Mesenchymal stem cell (in vitro differentiated cells and primary cell): ENCODE measurements at regions not wholly inside any gene's neighbourhood (a gene's known extent, or its start where the extent isn't known, plus 50 kb on each side); places are given as distances from the start of the nearest gene placed in this dataset.

Source experiments
- DNase-seq: peaks from one replicate; pipeline ENCODE4 v3.0.0-alpha.2; 2013
- H2AFZ ChIP-seq: one replicate; pipeline ENCODE4 v1.6.1; 2013; ENCODE audit warnings: low read depth, mild to moderate bottlenecking, control low read depth, inconsistent platforms, low read length, moderate library complexity
- H2AK5ac ChIP-seq: 2 replicates; pipeline ENCODE4 v1.6.1; 2013; ENCODE audit warnings: low read length, moderate library complexity, mild to moderate bottlenecking, inconsistent platforms; ENCODE audit not compliant: severe bottlenecking
- H2BK120ac ChIP-seq: one replicate; pipeline ENCODE4 v1.6.1; 2013; ENCODE audit warnings: low read depth, mild to moderate bottlenecking, inconsistent platforms, low read length, moderate library complexity
- H2BK12ac ChIP-seq, 2 experiments: one replicate each; pipeline ENCODE4 v1.6.1; 2013; ENCODE audit warnings: inconsistent platforms in 2 of 2, low read length in 2 of 2, mild to moderate bottlenecking in 2 of 2, moderate library complexity in 2 of 2, control low read depth in 1 of 2
- H2BK15ac ChIP-seq: one replicate; pipeline ENCODE4 v1.6.1; 2013; ENCODE audit warnings: mild to moderate bottlenecking, low read depth, inconsistent platforms; ENCODE audit not compliant: poor library complexity, severe bottlenecking
- H2BK5ac ChIP-seq: 2 replicates; pipeline ENCODE4 v1.6.1; 2013; ENCODE audit warnings: low read depth, mild to moderate bottlenecking, low read length, control low read depth, inconsistent platforms; ENCODE audit not compliant: poor library complexity, severe bottlenecking
- H3K14ac ChIP-seq, 2 experiments: one replicate each; pipeline ENCODE4 v1.6.1; 2013; ENCODE audit warnings: inconsistent platforms in 2 of 2, low read length in 2 of 2, control low read depth in 1 of 2, mild to moderate bottlenecking in 1 of 2, moderate library complexity in 1 of 2
- H3K18ac ChIP-seq, 2 experiments: one replicate each; pipeline ENCODE4 v1.6.1; 2013; ENCODE audit warnings: inconsistent platforms in 2 of 2, low read length in 2 of 2, control low read depth in 1 of 2, low read depth in 1 of 2, mild to moderate bottlenecking in 1 of 2
- H3K23ac ChIP-seq, 2 experiments: one replicate each; pipeline ENCODE4 v1.6.1; 2013; ENCODE audit warnings: inconsistent platforms in 2 of 2, low read length in 2 of 2, mild to moderate bottlenecking in 2 of 2, moderate library complexity in 2 of 2, control low read depth in 1 of 2
- H3K27ac ChIP-seq: 2 replicates; pipeline ENCODE4 v1.5.1; 2013; ENCODE audit warnings: mild to moderate bottlenecking, moderate library complexity, low read length, control low read depth, inconsistent platforms; ENCODE audit not compliant: poor library complexity, severe bottlenecking
- H3K27me3 ChIP-seq, 2 experiments: 2 replicates each; pipeline versions ENCODE4 v1.6.1 to v1.7.0; 2013; ENCODE audit warnings: low read length in 2 of 2, mild to moderate bottlenecking in 2 of 2, moderate library complexity in 2 of 2, control low read depth in 1 of 2, inconsistent platforms in 1 of 2; ENCODE audit not compliant: control insufficient read depth in 1 of 2, insufficient read depth in 1 of 2
- H3K36me3 ChIP-seq, 2 experiments: 2 replicates each; pipeline versions ENCODE4 v1.6.1 to v1.7.0; 2013; ENCODE audit warnings: low read length in 2 of 2, control low read depth in 1 of 2, inconsistent platforms in 1 of 2, low read depth in 1 of 2, mild to moderate bottlenecking in 1 of 2; ENCODE audit not compliant: insufficient read depth in 2 of 2, control insufficient read depth in 1 of 2
- H3K4ac ChIP-seq, 2 experiments: one replicate each; pipeline ENCODE4 v1.6.1; 2013; ENCODE audit warnings: inconsistent platforms in 2 of 2, low read length in 2 of 2, mild to moderate bottlenecking in 2 of 2, moderate library complexity in 2 of 2, control low read depth in 1 of 2, low read depth in 1 of 2
- H3K4me1 ChIP-seq: 2 replicates; pipeline ENCODE4 v1.6.1; 2013; ENCODE audit warnings: low read depth, low read length, control low read depth; ENCODE audit not compliant: control insufficient read depth, insufficient read depth
- H3K4me2 ChIP-seq: 2 replicates; pipeline ENCODE4 v1.6.1; 2013; ENCODE audit warnings: low read length, mild to moderate bottlenecking, inconsistent platforms; ENCODE audit not compliant: poor library complexity, severe bottlenecking
- H3K4me3 ChIP-seq, 2 experiments: 2 replicates each; pipeline versions ENCODE4 v1.5.1 to v1.7.0; 2013; ENCODE audit warnings: low read length in 2 of 2, mild to moderate bottlenecking in 2 of 2, control low read depth in 1 of 2, low read depth in 1 of 2; ENCODE audit not compliant: insufficient read depth in 1 of 2
- H3K79me1 ChIP-seq: replicated peaks from 2 replicates; pipeline ENCODE4 v1.6.1; 2013; ENCODE audit warnings: mild to moderate bottlenecking, control low read depth, low read length, inconsistent platforms; ENCODE audit not compliant: poor library complexity, severe bottlenecking
- H3K9ac ChIP-seq: 2 replicates; pipeline ENCODE4 v1.7.0; 2013; ENCODE audit warnings: mild to moderate bottlenecking, low read length, moderate library complexity
- H3K9me3 ChIP-seq: 2 replicates; pipeline ENCODE4 v1.7.0; 2013; ENCODE audit warnings: mild to moderate bottlenecking, low read length; ENCODE audit not compliant: control insufficient read depth
- H4K8ac ChIP-seq: one replicate; pipeline ENCODE4 v1.6.1; 2013; ENCODE audit warnings: inconsistent platforms, mild to moderate bottlenecking, low read length, moderate library complexity
- H4K91ac ChIP-seq: one replicate; pipeline ENCODE4 v1.6.1; 2013; ENCODE audit warnings: mild to moderate bottlenecking, low read length, inconsistent platforms
- WGBS: methylation state at CpG from one replicate; pipeline ENCODE4 v1.1.7; 2013; ENCODE audit warnings: mixed read lengths; 5-methylcytosine and 5-hydroxymethylcytosine counted together

DNA sequence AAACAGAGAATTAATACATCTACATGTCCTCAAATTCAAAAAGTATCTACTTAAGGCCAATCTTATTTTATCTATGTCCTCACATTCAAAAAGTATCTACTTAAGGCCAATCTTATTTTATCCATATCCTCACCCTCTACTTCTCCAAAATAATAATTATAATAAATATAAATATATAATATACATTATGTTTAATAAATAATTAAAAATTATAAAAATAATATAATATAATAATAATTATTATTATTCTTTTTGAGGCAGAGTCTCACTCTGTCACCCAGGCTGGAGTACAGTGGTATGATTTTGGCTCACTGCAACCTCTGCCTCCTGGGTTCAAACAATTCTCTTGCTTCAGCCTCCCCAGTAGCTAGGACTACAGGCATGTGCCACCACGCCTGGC, 784.9 kb downstream of the DNAJB9 start:
- Histone ChIP-seq H3K9me3 (peaks cover 3% of the 10 kb centered on the region), H3K27me3 (no peaks in the 10 kb centered on the region), H3K27ac (no peak overlapping the region), H2AK5ac (no peak overlapping the region), H4K91ac (no peak overlapping the region), H3K4me1 (no peaks in the 10 kb centered on the region), H3K36me3 (no peaks in the 10 kb centered on the region), H3K4ac (no peak overlapping the region), H3K18ac (no peak overlapping the region), H3K23ac (no peak overlapping the region), H2BK12ac (no peak overlapping the region), H3K14ac (no peak overlapping the region), H2BK5ac (no peak overlapping the region), H4K8ac (no peak overlapping the region), H3K4me3 (no peak overlapping the region), H2BK120ac (no peak overlapping the region), H3K79me1 (no peaks in the 10 kb centered on the region), H2BK15ac (no peak overlapping the region), H2AFZ (no peak overlapping the region), H3K9ac (no peak overlapping the region), H3K4me2 (no peak overlapping the region)
- no peak for DNase-seq
- WGBS: no CpG with 5 or more reads among the region's 1 CpG

DNA sequence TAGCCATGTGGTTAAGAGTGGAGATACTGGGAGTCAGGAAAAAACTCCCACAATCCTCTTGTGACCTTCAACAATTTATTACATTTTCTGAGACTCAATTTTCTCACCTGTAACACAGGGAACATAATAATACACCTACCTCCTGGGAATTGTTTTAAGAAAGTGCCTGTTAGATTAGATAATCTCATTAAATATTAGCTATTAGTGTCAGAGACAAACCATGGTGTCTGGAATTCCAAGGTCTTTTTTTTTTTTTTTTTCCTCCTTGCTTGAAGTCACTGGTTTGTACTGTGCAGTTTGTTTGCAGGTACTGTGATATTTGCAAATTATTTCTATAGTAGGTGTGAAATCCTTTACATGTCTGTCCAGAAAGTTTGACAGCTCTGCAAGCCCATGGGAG, 806.1 kb downstream of the DNAJB9 start:
- Histone ChIP-seq H4K8ac (no peak overlapping the region), H3K9me3 (no peaks in the 10 kb centered on the region), H3K23ac (no peak overlapping the region), H4K91ac (no peak overlapping the region), H2BK15ac (no peak overlapping the region), H3K79me1 (no peaks in the 10 kb centered on the region), H2BK5ac (no peak overlapping the region), H2BK12ac (no peak overlapping the region), H2BK120ac (no peak overlapping the region), H3K36me3 (no peaks in the 10 kb centered on the region), H3K27me3 (no peaks in the 10 kb centered on the region), H3K4me2 (no peak overlapping the region), H3K4ac (no peak overlapping the region), H3K27ac (no peak overlapping the region), H2AK5ac (no peak overlapping the region), H3K4me1 (no peaks in the 10 kb centered on the region), H3K18ac (no peak overlapping the region), H3K9ac (no peak overlapping the region), H3K4me3 (no peak overlapping the region), H3K14ac (no peak overlapping the region), H2AFZ (no peak overlapping the region)
- no peak for DNase-seq

GRCh38 chr7:109376576-109376975, 806.9 kb downstream of the DNAJB9 start:
- Histone ChIP-seq H3K4ac (no peak overlapping the region), H3K9ac (no peak overlapping the region), H3K27ac (no peak overlapping the region), H3K9me3 (no peaks in the 10 kb centered on the region), H2AFZ (no peak overlapping the region), H2BK120ac (no peak overlapping the region), H2BK15ac (no peak overlapping the region), H3K4me2 (no peak overlapping the region), H3K79me1 (no peaks in the 10 kb centered on the region), H2AK5ac (no peak overlapping the region), H3K23ac (no peak overlapping the region), H3K4me3 (no peak overlapping the region), H4K91ac (no peak overlapping the region), H3K14ac (no peak overlapping the region), H2BK12ac (no peak overlapping the region), H3K36me3 (no peaks in the 10 kb centered on the region), H3K27me3 (no peaks in the 10 kb centered on the region), H3K18ac (no peak overlapping the region), H2BK5ac (no peak overlapping the region), H4K8ac (no peak overlapping the region), H3K4me1 (no peaks in the 10 kb centered on the region)
- DNase-seq: no peak

DNA sequence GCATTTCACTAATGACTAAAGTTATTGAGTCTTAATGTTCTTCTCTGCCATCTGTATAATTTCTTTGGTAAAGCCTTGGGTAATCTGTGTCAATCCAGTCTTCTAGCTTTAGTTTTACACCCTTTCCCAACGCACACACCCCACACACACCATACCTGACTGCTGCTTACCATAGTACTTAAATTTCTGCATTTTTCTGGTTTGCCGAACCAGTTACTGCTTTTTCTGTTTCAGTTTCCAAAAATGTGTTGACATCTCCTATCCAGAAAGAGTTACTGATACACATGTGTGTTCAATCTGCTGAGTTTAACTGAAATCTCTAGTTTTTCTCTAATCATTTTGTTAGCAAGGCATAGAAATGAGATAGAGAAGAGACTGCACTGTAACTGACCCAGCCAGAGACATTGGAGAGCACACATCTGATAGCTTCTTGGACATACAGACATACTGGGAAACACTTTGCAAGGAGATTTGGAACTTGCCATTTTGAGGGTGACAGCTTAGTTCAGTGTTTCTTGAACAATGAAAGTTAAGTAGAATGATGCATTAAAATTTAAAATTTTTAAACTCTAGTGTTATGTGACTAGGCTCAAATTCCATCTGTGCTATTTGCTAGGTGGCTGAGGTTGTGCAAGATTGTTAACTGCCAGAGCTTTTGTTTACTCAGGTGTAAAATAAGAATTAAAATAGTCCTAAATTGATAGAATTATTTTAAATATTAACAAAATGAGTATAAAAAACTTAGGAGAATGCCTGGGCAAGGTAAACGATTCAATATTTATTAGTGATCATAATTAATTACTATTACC, 807.6 kb downstream of the DNAJB9 start:
- Histone ChIP-seq H2BK5ac (no peak overlapping the region), H3K27ac (no peak overlapping the region), H4K8ac (no peak overlapping the region), H2BK12ac (no peak overlapping the region), H3K14ac (no peak overlapping the region), H3K4me2 (no peak overlapping the region), H3K4ac (no peak overlapping the region), H3K23ac (no peak overlapping the region), H3K36me3 (no peaks in the 10 kb centered on the region), H2BK120ac (no peak overlapping the region), H3K4me3 (no peak overlapping the region), H2AK5ac (no peak overlapping the region), H3K9ac (no peak overlapping the region), H3K4me1 (no peaks in the 10 kb centered on the region), H3K79me1 (no peaks in the 10 kb centered on the region), H3K18ac (no peak overlapping the region), H3K9me3 (no peaks in the 10 kb centered on the region), H2AFZ (no peak overlapping the region), H2BK15ac (no peak overlapping the region), H3K27me3 (no peaks in the 10 kb centered on the region), H4K91ac (no peak overlapping the region)
- WGBS: 59% methylated on average over 2 of the region's 3 CpGs
- DNase-seq: no peak
